Loucy (cell line): ENCODE measurements at regions not wholly inside any gene's neighbourhood (a gene's known extent, or its start where the extent isn't known, plus 50 kb on each side); places are given as distances from the start of the nearest gene placed in this dataset.

Source experiments
- H2AFZ ChIP-seq: fragments of 200-600 bp; sonication (generic); 2 replicates; pipeline ENCODE4 v1.6.0; 2016; ENCODE audit warnings: antibody characterized with exemption, mild to moderate bottlenecking, low read length, moderate library complexity
- H3F3A ChIP-seq: fragments of 200-600 bp; 2 replicates; pipeline ENCODE4 v1.6.0; 2016; ENCODE audit warnings: antibody characterized with exemption, low read depth, mild to moderate bottlenecking
- H3K27me3 ChIP-seq: fragments of 200-600 bp; sonication (generic); 2 replicates; pipeline ENCODE4 v1.6.1; 2014; ENCODE audit warnings: low read length, mild to moderate bottlenecking; ENCODE audit not compliant: insufficient read depth, poor library complexity, severe bottlenecking
- H3K36me3 ChIP-seq: fragments of 200-600 bp; sonication (generic); 2 replicates; pipeline ENCODE4 v1.6.1; 2016; ENCODE audit warnings: low read length; ENCODE audit not compliant: insufficient read depth
- H3K4me1 ChIP-seq: fragments of 200-600 bp; sonication (generic); 2 replicates; pipeline ENCODE4 v1.5.1; 2014; ENCODE audit warnings: low read length, mild to moderate bottlenecking; ENCODE audit not compliant: insufficient read depth, poor library complexity, severe bottlenecking
- H3K4me2 ChIP-seq: fragments of 200-600 bp; sonication (generic); 2 replicates; pipeline ENCODE4 v1.6.0; 2014; ENCODE audit warnings: antibody characterized with exemption, low read length, low read depth, mild to moderate bottlenecking; ENCODE audit not compliant: poor library complexity, severe bottlenecking
- H3K4me3 ChIP-seq: fragments of 200-600 bp; sonication (generic); 2 replicates; pipeline ENCODE4 v1.5.1; 2014; ENCODE audit warnings: low read length, mild to moderate bottlenecking, mixed read lengths; ENCODE audit not compliant: poor library complexity, severe bottlenecking
- H3K79me2 ChIP-seq: fragments of 200-600 bp; sonication (generic); 2 replicates; pipeline ENCODE4 v1.6.1; 2014; ENCODE audit warnings: low read length; ENCODE audit not compliant: insufficient read depth
- H3K9ac ChIP-seq: fragments of 200-600 bp; sonication (generic); 2 replicates; pipeline ENCODE4 v1.6.0; 2014; ENCODE audit warnings: mild to moderate bottlenecking, low read depth, low read length, moderate library complexity; ENCODE audit not compliant: poor library complexity, severe bottlenecking
- H3K9me2 ChIP-seq: fragments of 200-600 bp; sonication (generic); replicated peaks from 2 replicates; pipeline ENCODE4 v1.6.1; 2016; ENCODE audit warnings: low read depth, low read length, mixed read lengths
- H3K9me3 ChIP-seq: fragments of 200-600 bp; sonication (generic); 2 replicates; pipeline ENCODE4 v1.6.1; 2014; ENCODE audit warnings: mild to moderate bottlenecking, antibody characterized with exemption, low read length, low read depth; ENCODE audit not compliant: insufficient read depth
- H4K20me1 ChIP-seq: fragments of 200-600 bp; sonication (generic); 2 replicates; pipeline ENCODE4 v1.6.0; 2014; ENCODE audit warnings: antibody characterized with exemption, low read length, mild to moderate bottlenecking; ENCODE audit not compliant: insufficient read depth, poor library complexity, severe bottlenecking
- EZH2phosphoT487 ChIP-seq: fragments of 200-600 bp; IDR thresholded peaks from 2 replicates; pipeline ENCODE4 v1.6.1; 2018; ENCODE audit warnings: antibody characterized with exemption, mild to moderate bottlenecking, moderate library complexity, borderline replicate concordance
- TF ChIP-seq, protein P1 (sequence below): fragments of 200-600 bp; sonication (generic); conservative IDR thresholded peaks from 2 replicates; pipeline ENCODE4 v1.5.1; 2014; ENCODE audit warnings: mild to moderate bottlenecking, antibody characterized with exemption, low read length

DNA sequence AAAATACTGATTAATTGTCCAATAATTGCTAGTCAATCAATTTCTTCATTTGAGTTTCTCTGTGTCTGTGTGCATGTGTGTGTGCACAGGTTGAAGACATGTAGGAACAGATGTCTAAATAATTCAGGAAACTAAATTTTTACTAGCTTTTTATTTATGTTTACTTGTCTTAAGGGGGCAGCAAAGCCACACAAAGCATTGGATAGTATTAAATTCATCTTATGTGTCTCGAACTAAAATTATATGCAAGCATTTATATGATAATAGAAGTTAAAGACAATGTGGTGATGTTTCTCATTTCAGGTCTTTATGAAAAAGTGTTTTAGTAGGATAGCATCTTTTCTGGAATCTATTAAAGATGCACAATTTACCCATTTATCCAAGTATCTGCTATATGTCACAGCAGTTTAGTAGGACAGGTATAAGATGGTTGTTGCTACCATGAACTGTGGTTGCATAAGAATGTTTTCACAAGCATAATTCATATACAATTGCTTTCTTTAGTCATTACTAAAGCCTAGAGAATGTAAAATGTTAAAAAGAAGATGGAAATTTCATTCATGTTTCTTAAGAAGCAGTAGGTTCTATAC is 784.6 kb upstream of the NUDT12 start:
- H4K20me1 ChIP-seq = no peaks in the 10 kb centered on the region
- H3K4me1 ChIP-seq = no peaks in the 10 kb centered on the region
- no peak overlapping the region for H3K4me3 ChIP-seq
- no peak overlapping the region for H3K4me2 ChIP-seq
- no peaks in the 10 kb centered on the region for H3F3A ChIP-seq
- no peaks in the 10 kb centered on the region for H3K9me2 ChIP-seq
- TF ChIP-seq, protein P1, sequence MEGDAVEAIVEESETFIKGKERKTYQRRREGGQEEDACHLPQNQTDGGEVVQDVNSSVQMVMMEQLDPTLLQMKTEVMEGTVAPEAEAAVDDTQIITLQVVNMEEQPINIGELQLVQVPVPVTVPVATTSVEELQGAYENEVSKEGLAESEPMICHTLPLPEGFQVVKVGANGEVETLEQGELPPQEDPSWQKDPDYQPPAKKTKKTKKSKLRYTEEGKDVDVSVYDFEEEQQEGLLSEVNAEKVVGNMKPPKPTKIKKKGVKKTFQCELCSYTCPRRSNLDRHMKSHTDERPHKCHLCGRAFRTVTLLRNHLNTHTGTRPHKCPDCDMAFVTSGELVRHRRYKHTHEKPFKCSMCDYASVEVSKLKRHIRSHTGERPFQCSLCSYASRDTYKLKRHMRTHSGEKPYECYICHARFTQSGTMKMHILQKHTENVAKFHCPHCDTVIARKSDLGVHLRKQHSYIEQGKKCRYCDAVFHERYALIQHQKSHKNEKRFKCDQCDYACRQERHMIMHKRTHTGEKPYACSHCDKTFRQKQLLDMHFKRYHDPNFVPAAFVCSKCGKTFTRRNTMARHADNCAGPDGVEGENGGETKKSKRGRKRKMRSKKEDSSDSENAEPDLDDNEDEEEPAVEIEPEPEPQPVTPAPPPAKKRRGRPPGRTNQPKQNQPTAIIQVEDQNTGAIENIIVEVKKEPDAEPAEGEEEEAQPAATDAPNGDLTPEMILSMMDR = 0 out of 2 replicates have a peak, but pooled peaks have one; percentile 27
- no peak for TF ChIP-seq EZH2phosphoT487
- H3K27me3 ChIP-seq = no peaks in the 10 kb centered on the region
- H3K9me3 ChIP-seq = no peaks in the 10 kb centered on the region
- no peaks in the 10 kb centered on the region for H3K79me2 ChIP-seq
- no peak overlapping the region for H3K9ac ChIP-seq
- H3K36me3 ChIP-seq = no peaks in the 10 kb centered on the region
- no peak overlapping the region for H2AFZ ChIP-seq

DNA sequence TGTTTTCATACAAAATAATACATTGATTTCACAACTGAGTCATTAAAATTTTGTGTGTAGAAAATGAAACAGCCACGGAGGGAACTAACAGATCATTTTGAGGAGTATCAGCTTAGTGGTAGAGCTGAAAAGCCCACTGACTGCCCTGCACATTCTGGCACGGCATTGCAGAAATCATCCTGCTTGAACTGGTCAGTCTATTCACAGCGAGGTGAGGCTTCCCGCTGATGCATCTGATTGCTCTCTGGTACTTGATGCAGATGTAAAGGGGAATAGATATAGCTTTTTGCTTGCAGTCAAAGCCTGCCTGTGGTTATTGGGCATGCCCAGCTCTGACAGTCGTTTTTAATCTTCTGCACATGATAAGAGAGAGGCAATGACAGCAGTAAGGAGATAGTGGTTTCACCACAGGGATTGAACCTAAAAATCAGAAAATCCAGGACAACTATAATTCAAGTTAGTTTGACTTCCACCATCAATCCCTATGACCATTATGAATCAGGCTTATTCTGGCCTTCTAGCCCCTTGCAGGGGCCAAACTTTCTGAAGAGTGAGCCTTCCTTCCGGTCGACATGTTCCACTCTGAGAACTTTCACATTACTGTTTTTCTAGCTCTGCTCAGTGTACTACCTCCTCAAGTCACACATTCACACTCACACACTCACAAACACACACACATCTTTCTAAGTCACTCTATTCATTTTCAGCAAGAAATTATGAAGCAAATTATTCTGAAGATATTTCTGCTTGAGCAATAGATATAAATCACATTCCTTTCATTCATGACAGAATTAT is 782.8 kb upstream of the NUDT12 start:
- no peaks in the 10 kb centered on the region for H3K9me3 ChIP-seq
- no peaks in the 10 kb centered on the region for H3K27me3 ChIP-seq
- no peaks in the 10 kb centered on the region for H3K9me2 ChIP-seq
- H3K4me2 ChIP-seq = no peak overlapping the region
- no peak for TF ChIP-seq EZH2phosphoT487
- TF ChIP-seq, protein P1 = no peak
- no peaks in the 10 kb centered on the region for H3K4me1 ChIP-seq
- H3F3A ChIP-seq = no peaks in the 10 kb centered on the region
- no peaks in the 10 kb centered on the region for H3K79me2 ChIP-seq
- H3K9ac ChIP-seq = no peak overlapping the region
- no peak overlapping the region for H3K4me3 ChIP-seq
- H2AFZ ChIP-seq = no peak overlapping the region
- no peaks in the 10 kb centered on the region for H4K20me1 ChIP-seq
- H3K36me3 ChIP-seq = no peaks in the 10 kb centered on the region

DNA sequence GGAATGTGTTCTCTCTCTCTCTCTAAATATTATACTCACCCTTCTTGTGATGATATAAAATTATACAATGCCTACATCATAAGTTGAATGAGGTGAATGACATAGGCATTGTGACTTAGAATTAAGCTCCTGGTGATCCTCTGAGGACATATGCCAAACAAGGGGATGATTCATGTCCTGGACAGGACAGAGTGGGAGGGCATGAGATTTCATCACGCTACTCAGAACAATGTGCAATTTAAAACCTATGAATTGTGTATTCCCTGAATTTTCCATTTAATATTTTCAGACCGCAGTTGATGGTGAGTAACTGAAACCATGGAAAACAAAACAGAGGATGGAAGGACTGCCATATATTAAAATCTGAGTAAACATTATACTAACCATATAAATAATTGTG is 782.2 kb upstream of the NUDT12 start:
- Histone ChIP-seq H3K4me2 (no peak overlapping the region), H3K4me3 (no peak overlapping the region), H3F3A (no peaks in the 10 kb centered on the region), H2AFZ (no peak overlapping the region), H4K20me1 (no peaks in the 10 kb centered on the region), H3K79me2 (no peaks in the 10 kb centered on the region), H3K9me2 (no peaks in the 10 kb centered on the region), H3K36me3 (no peaks in the 10 kb centered on the region), H3K9me3 (no peaks in the 10 kb centered on the region), H3K4me1 (no peaks in the 10 kb centered on the region), H3K27me3 (no peaks in the 10 kb centered on the region), H3K9ac (no peak overlapping the region)
- TF ChIP-seq, protein P1 = no peak
- TF ChIP-seq EZH2phosphoT487 = no peak
